GM18511 (cell line): ENCODE measurements at regions not wholly inside any gene's neighbourhood (a gene's known extent, or its start where the extent isn't known, plus 50 kb on each side); places are given as distances from the start of the nearest gene placed in this dataset.

ENCODE experiments used
- ATAC-seq: cut with Tn5 transposase; IDR thresholded peaks from one replicate; pipeline ENCODE4 v1.9.1; 2021; ENCODE audit warnings: mild to moderate bottlenecking, moderate library complexity; ENCODE audit not compliant: unreplicated experiment

- ATAC-seq, result no peak
These were observed 318.6 kb downstream of the LRFN2 start for GRCh38 chr6:40268614-40269013.

GRCh38 chr6:40268166-40268565 is 319.0 kb downstream of the LRFN2 start:
- ATAC-seq, result no peak

GRCh38 chr6:40265615-40266014 is 321.5 kb downstream of the LRFN2 start:
- no peak for ATAC-seq

GRCh38 chr6:40263970-40264369 is 323.2 kb downstream of the LRFN2 start:
- ATAC-seq, result no peak

- no peak for ATAC-seq
These were observed 324.8 kb downstream of the LRFN2 start for GRCh38 chr6:40262363-40262762.

- no peak for ATAC-seq
These were observed 324.3 kb upstream of the MOCS1 start for GRCh38 chr6:40258531-40258930.

GRCh38 chr6:40256831-40257230 is 322.6 kb upstream of the MOCS1 start:
- ATAC-seq, result no peak

- no peak for ATAC-seq
These were observed 322.0 kb upstream of the MOCS1 start for GRCh38 chr6:40256224-40256623.

- no peak for ATAC-seq
These were observed 319.2 kb upstream of the MOCS1 start for GRCh38 chr6:40253420-40253819.

- ATAC-seq, result no peak
These were observed 318.4 kb upstream of the MOCS1 start for GRCh38 chr6:40252531-40253258.

GRCh38 chr6:40251637-40252300 is 317.5 kb upstream of the MOCS1 start:
- no peak for ATAC-seq

GRCh38 chr6:40249935-40250334 is 315.7 kb upstream of the MOCS1 start:
- no peak for ATAC-seq

GRCh38 chr6:40247516-40248115 is 313.4 kb upstream of the MOCS1 start:
- no peak for ATAC-seq

GRCh38 chr6:40244699-40245098 is 310.4 kb upstream of the MOCS1 start:
- no peak for ATAC-seq

- no peak for ATAC-seq
These were observed 298.4 kb upstream of the MOCS1 start for GRCh38 chr6:40232698-40233097.

- no peak for ATAC-seq
These were observed 293.5 kb upstream of the MOCS1 start for GRCh38 chr6:40227735-40228134.

GRCh38 chr6:40222354-40222753 is 288.1 kb upstream of the MOCS1 start:
- no peak for ATAC-seq

GRCh38 chr6:40219799-40220198 is 285.5 kb upstream of the MOCS1 start:
- ATAC-seq, result no peak

GRCh38 chr6:40210628-40211056 is 276.4 kb upstream of the MOCS1 start:
- peak; percentile 56 for ATAC-seq

- no peak for ATAC-seq
These were observed 271.5 kb upstream of the MOCS1 start for GRCh38 chr6:40205801-40206200.

GRCh38 chr6:40205004-40205403 is 270.7 kb upstream of the MOCS1 start:
- no peak for ATAC-seq

GRCh38 chr6:40197371-40197770 is 263.1 kb upstream of the MOCS1 start:
- no peak for ATAC-seq
